WTC11 (cell line): ENCODE measurements at regions not wholly inside any gene's neighbourhood (a gene's known extent, or its start where the extent isn't known, plus 50 kb on each side); places are given as distances from the start of the nearest gene placed in this dataset.

ENCODE experiments used
- CBFB ChIP-seq: sonication (generic); formaldehyde crosslinking; IDR thresholded peaks from 2 replicates; pipeline ENCODE4 v1.8.1; 2022; ENCODE audit warnings: mild to moderate bottlenecking, low read depth, missing genetic modification reagents
- CTCF ChIP-seq: fragments of 200-600 bp; IDR thresholded peaks from 2 replicates; pipeline ENCODE4 v1.8.0; 2022; ENCODE audit warnings: antibody characterized with exemption
- JUN ChIP-seq: sonication (generic); formaldehyde crosslinking; IDR thresholded peaks from 2 replicates; pipeline ENCODE4 v1.8.0; 2023; ENCODE audit warnings: mild to moderate bottlenecking, missing genetic modification reagents
- ZNF281 ChIP-seq: sonication (generic); formaldehyde crosslinking; IDR thresholded peaks from 2 replicates; pipeline ENCODE4 v1.8.0; 2023; ENCODE audit warnings: mild to moderate bottlenecking, missing genetic modification reagents

GRCh38 chr4:103272174-103272573 lies 74.0 kb upstream of the CENPE start:
- TF ChIP-seq CTCF (no peak), JUN (CRISPR knock-in tag) (no peak), ZNF281 (no peak), CBFB (CRISPR knock-in tag) (no peak)
